ENCODE measurements at regions not wholly inside any gene's neighbourhood (a gene's known extent, or its start where the extent isn't known, plus 50 kb on each side); places are given as distances from the start of the nearest gene placed in this dataset.

DNA sequence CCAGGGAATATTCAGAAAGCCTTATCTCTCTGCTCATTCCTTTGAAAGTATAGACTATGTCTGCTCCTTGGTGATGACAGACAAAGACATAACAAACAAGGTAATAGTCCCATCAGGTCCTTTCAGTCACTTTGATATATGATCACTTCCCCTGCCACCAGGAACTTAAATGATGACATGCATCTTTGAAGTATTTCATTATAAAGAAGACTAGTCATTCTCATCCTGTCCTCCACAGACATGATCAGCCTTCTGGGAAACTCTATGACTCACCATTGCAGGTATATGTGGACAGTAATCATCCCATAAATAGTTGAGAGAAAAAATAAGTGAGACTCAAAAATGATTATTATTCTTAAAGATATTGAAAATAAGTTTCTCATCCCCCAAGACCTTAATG, 117.5 kb upstream of the VCX2 start:
- Mint-ChIP-seq H3K4me1 (no peaks in the 10 kb centered on the region), H3K9me3 (peaks cover 6 to 39% (median 22%) of the 10 kb centered on the region in 6 donors), H3K36me3 (no peaks in the 10 kb centered on the region), H3K4me3 (no peak overlapping the region), H3K27me3 (ENCODE audit: low read depth in 3 of 3) (peaks cover 0 to 3% (median 0%) of the 10 kb centered on the region in 3 donors), H3K27ac (no peak overlapping the region)
- DNase-seq = no peak

DNA sequence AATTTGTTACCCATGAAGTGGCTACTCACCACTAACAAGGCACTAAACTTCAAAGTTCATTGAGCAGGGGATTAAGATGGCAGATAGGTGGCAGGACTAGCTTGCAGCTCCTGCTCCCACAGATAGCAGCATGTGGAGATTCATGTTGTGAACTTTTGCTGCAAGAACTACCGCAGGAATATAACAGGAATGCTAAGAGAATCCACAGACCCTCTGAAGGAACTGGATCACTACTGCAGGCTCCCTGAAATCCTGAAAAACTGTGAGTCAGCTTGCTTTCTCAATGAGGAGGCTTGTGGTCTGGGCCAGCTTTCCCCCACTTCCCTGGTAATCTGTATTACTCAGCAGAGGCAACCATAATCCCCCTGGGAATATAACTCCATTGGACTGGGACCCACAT, 118.5 kb upstream of the VCX2 start:
- DNase-seq = no peak
- no peaks in the 10 kb centered on the region for H3K36me3 Mint-ChIP-seq
- H3K9me3 Mint-ChIP-seq = peaks cover 6 to 45% (median 24%) of the 10 kb centered on the region in 6 donors
- no peaks in the 10 kb centered on the region for H3K4me1 Mint-ChIP-seq
- H3K4me3 Mint-ChIP-seq = no peak overlapping the region
- no peak overlapping the region for H3K27ac Mint-ChIP-seq
- H3K27me3 Mint-ChIP-seq (ENCODE audit: low read depth in 3 of 3) = peaks cover 0 to 3% (median 2%) of the 10 kb centered on the region in 3 donors

GRCh38 chrX:8297766-8298165, 126.7 kb upstream of the VCX2 start:
- Mint-ChIP-seq H3K27me3 (ENCODE audit: low read depth in 3 of 3) (peaks cover 0 to 2% (median 0%) of the 10 kb centered on the region in 3 donors), H3K27ac (no peak overlapping the region), H3K9me3 (peaks cover 7 to 40% (median 15%) of the 10 kb centered on the region in 6 donors), H3K4me3 (no peak overlapping the region), H3K36me3 (no peaks in the 10 kb centered on the region), H3K4me1 (no peaks in the 10 kb centered on the region)
- DNase-seq = no peak

DNA sequence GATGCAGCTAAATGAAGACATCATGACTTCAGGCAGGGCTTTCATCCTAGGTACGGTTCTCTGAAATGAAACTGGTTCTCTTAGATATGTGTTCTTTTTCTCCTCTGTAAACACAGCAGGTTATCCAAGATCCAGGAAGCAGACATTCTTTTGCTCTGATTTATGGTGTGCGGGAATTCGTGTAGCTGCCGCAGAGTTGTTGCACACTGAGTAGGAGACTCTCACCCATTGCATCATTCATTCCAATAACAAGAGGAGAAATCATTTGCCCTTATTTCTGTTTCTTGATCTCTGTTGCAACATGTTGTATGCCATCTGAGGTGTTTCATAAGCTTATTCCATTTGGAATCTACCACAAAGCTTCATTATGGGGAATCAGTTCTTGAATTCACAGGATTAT, 133.6 kb upstream of the VCX2 start:
- no peak for DNase-seq
- Mint-ChIP-seq H3K4me3 (no peak overlapping the region), H3K27me3 (ENCODE audit: low read depth in 3 of 3) (no peaks in the 10 kb centered on the region), H3K4me1 (no peaks in the 10 kb centered on the region), H3K9me3 (peaks cover 11 to 65% (median 38%) of the 10 kb centered on the region in 6 donors), H3K36me3 (no peaks in the 10 kb centered on the region), H3K27ac (no peak overlapping the region)

GRCh38 chrX:8305350-8305749, 134.3 kb upstream of the VCX2 start:
- peaks cover 0 to 3% (median 0%) of the 10 kb centered on the region in 3 donors for H3K27me3 Mint-ChIP-seq (ENCODE audit: low read depth in 3 of 3)
- no peak overlapping the region for H3K4me3 Mint-ChIP-seq
- peaks cover 11 to 68% (median 41%) of the 10 kb centered on the region in 6 donors for H3K9me3 Mint-ChIP-seq
- DNase-seq = no peak
- H3K4me1 Mint-ChIP-seq = no peaks in the 10 kb centered on the region
- H3K36me3 Mint-ChIP-seq = no peaks in the 10 kb centered on the region
- no peak overlapping the region for H3K27ac Mint-ChIP-seq

DNA sequence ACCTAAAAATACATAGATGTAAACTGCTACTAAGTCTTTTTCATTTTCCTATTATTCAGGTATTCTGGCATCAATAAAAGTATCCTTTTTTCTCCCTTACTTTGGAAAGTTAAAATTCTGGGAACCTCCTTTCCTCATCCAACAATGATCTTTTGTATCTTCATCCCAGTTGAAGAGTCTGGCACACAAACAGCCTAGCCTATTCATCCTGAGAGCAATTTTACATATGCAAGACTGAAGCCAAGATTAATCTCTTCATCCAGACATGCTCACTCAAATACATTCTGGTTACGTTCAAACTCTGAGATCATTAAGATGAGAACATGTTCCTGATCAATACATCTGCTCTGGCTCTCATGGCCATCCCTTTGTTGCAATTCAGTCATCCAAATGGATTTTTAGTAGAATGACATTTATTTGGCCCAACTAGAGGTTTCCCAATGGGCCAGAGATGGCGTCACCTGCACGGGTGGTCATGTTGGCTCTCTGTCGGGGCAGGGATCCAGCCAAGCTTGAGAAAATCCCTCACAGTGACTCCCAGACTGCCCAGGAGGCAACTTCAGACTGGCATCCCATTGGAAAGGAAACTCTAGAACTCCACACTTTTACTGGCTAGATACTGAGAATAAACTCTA, 135.3 kb upstream of the VCX2 start:
- H3K4me3 Mint-ChIP-seq = no peak overlapping the region
- no peaks in the 10 kb centered on the region for H3K4me1 Mint-ChIP-seq
- peaks cover 0 to 3% (median 0%) of the 10 kb centered on the region in 3 donors for H3K27me3 Mint-ChIP-seq (ENCODE audit: low read depth in 3 of 3)
- no peaks in the 10 kb centered on the region for H3K36me3 Mint-ChIP-seq
- peaks cover 8 to 70% (median 40%) of the 10 kb centered on the region in 6 donors for H3K9me3 Mint-ChIP-seq
- H3K27ac Mint-ChIP-seq = no peak overlapping the region
- DNase-seq = no peak

DNA sequence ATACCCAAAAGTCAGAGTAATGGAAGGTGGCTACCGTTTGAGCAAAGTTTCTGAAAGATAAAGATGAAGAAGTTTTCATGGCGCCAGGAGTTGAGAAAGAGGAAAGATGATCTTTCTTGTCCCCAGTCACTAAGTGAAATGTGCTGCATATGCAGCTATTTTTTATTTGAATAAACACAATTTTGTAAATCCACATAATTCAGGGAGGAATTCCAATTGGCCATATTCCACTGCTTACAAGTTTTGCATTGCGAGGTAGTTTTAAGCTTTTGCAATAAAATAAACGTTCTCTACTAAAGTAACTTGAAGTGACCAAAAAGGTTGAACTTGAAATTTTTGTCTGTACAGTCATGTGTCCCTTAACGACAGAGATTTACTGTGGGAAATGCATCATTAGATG, 139.3 kb upstream of the VCX2 start:
- H3K36me3 Mint-ChIP-seq = no peaks in the 10 kb centered on the region
- no peak overlapping the region for H3K27ac Mint-ChIP-seq
- H3K4me3 Mint-ChIP-seq = no peak overlapping the region
- no peaks in the 10 kb centered on the region for H3K4me1 Mint-ChIP-seq
- peaks cover 9 to 49% (median 31%) of the 10 kb centered on the region in 6 donors for H3K9me3 Mint-ChIP-seq
- H3K27me3 Mint-ChIP-seq (ENCODE audit: low read depth in 3 of 3) = peaks cover 0 to 3% (median 2%) of the 10 kb centered on the region in 3 donors
- no peak for DNase-seq

DNA sequence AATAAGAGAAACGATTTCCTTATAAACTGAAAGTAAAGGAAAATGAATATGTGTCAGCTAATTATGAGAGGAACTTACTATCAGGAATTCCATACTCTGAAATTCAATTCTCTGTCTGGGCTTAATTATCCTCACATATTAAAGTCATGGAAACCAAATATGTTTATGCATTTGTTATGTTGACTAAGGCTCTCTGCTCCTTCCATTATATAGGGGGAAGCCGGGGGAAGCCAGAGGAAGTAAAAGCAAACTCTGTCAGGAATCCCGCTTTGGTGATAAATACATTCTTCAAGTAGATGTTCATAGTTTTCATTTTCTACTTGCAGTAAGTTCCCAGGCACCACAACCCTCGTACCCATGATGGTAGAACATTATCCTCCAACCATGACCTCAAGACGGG, 142.8 kb upstream of the VCX2 start:
- peaks cover 3 to 30% (median 16%) of the 10 kb centered on the region in 6 donors for H3K9me3 Mint-ChIP-seq
- no peaks in the 10 kb centered on the region for H3K4me1 Mint-ChIP-seq
- no peaks in the 10 kb centered on the region for H3K36me3 Mint-ChIP-seq
- no peak for DNase-seq
- peaks cover 0 to 5% (median 3%) of the 10 kb centered on the region in 3 donors for H3K27me3 Mint-ChIP-seq (ENCODE audit: low read depth in 3 of 3)
- H3K27ac Mint-ChIP-seq = no peak overlapping the region
- no peak overlapping the region for H3K4me3 Mint-ChIP-seq

DNA sequence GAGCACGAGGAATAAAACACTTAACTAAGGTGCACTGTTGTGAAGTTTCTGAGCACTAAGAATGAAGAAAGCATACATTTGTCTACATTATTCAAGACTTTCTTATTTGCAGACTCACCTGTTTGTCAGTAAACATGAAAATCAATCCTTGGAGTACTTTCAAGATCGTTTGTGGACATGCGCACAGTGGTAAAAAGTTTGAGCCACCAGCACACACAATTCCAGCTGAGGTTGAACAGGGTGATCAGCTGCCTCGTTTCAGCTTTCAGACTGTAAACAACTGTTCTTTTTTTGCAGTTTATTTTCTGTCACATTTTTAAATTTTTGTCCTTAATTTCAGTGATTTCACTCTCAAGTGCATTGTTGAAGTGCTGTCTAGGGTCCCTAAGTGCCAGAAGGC, 143.8 kb upstream of the VCX2 start:
- no peak for DNase-seq
- Mint-ChIP-seq H3K36me3 (no peaks in the 10 kb centered on the region), H3K9me3 (peaks cover 3 to 25% (median 14%) of the 10 kb centered on the region in 6 donors), H3K4me3 (no peak overlapping the region), H3K4me1 (no peaks in the 10 kb centered on the region), H3K27me3 (ENCODE audit: low read depth in 3 of 3) (peaks cover 0 to 5% (median 3%) of the 10 kb centered on the region in 3 donors), H3K27ac (no peak overlapping the region)

DNA sequence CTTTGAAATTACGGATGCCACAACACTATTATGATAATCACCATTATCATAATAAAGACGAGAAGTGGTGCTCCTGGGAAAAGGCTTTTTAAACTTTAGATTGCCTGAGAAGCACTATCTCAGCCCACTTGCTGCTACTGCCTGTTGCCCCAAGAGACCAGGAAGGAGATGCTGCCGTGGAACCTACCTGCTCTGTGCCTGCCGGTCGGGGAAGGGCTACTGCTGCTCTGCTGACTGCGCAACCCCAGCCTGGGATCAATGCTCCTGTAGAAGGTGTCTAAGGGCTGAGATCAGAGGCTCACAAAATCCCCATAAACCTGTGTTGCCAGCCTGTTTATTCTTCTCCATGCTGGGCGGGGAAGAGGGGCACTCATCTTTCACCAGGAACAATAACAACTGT, 145.3 kb upstream of the VCX3B start:
- H3K4me1 Mint-ChIP-seq = no peaks in the 10 kb centered on the region
- no peak overlapping the region for H3K4me3 Mint-ChIP-seq
- H3K9me3 Mint-ChIP-seq = peaks cover 0 to 26% (median 12%) of the 10 kb centered on the region in 6 donors
- peaks cover 0 to 7% (median 5%) of the 10 kb centered on the region in 3 donors for H3K27me3 Mint-ChIP-seq (ENCODE audit: low read depth in 3 of 3)
- no peak for DNase-seq
- H3K36me3 Mint-ChIP-seq = no peaks in the 10 kb centered on the region
- H3K27ac Mint-ChIP-seq = no peak overlapping the region

- Mint-ChIP-seq H3K4me1 (no peaks in the 10 kb centered on the region), H3K4me3 (no peak overlapping the region), H3K27ac (no peak overlapping the region), H3K9me3 (peaks cover 2 to 26% (median 11%) of the 10 kb centered on the region in 6 donors), H3K27me3 (ENCODE audit: low read depth in 3 of 3) (peaks cover 0 to 7% (median 2%) of the 10 kb centered on the region in 3 donors), H3K36me3 (no peaks in the 10 kb centered on the region)
- DNase-seq = no peak
Measured at GRCh38 chrX:8323356-8323755, 141.3 kb upstream of the VCX3B start.

- DNase-seq = no peak
- Mint-ChIP-seq H3K4me3 (no peak overlapping the region), H3K27me3 (ENCODE audit: low read depth in 3 of 3) (peaks cover 0 to 3% (median 2%) of the 10 kb centered on the region in 3 donors), H3K4me1 (no peaks in the 10 kb centered on the region), H3K9me3 (peaks cover 0 to 42% (median 24%) of the 10 kb centered on the region in 6 donors), H3K36me3 (peaks cover 0 to 2% (median 0%) of the 10 kb centered on the region in 3 donors), H3K27ac (no peak overlapping the region)
Measured at GRCh38 chrX:8341814-8342590, 122.6 kb upstream of the VCX3B start.

DNA sequence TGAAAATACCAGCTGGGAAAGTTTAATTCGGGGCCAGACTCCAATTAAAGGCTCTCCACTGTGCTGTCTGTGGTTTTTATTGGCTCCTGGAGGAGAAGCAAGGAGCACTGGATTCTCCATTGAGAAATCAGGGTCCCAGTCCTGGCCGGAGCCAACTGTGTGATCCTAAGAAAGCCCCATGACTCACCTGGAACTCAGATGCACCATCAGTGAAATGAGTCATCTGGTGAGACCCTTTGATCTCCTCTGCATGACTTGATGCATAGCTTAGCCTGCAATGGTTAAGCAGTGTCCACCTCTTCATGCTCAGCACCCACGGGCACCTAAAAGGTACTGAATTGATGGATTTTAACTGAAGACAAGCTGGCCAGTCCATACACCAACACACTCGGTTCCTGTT, 119.2 kb upstream of the VCX3B start:
- peaks cover 0 to 2% (median 0%) of the 10 kb centered on the region in 3 donors for H3K27me3 Mint-ChIP-seq (ENCODE audit: low read depth in 3 of 3)
- no peak overlapping the region for H3K4me3 Mint-ChIP-seq
- H3K9me3 Mint-ChIP-seq = peaks cover 0 to 25% (median 9%) of the 10 kb centered on the region in 6 donors
- no peaks in the 10 kb centered on the region for H3K4me1 Mint-ChIP-seq
- DNase-seq = no peak
- no peak overlapping the region for H3K27ac Mint-ChIP-seq
- H3K36me3 Mint-ChIP-seq = no peaks in the 10 kb centered on the region

GRCh38 chrX:8346060-8346459, 118.6 kb upstream of the VCX3B start:
- H3K36me3 Mint-ChIP-seq = no peaks in the 10 kb centered on the region
- H3K4me3 Mint-ChIP-seq = no peak overlapping the region
- no peak for DNase-seq
- H3K27ac Mint-ChIP-seq = no peak overlapping the region
- no peaks in the 10 kb centered on the region for H3K4me1 Mint-ChIP-seq
- peaks cover 0 to 2% (median 0%) of the 10 kb centered on the region in 3 donors for H3K27me3 Mint-ChIP-seq (ENCODE audit: low read depth in 3 of 3)
- peaks cover 0 to 25% (median 9%) of the 10 kb centered on the region in 6 donors for H3K9me3 Mint-ChIP-seq
